Glutamatergic neuron (in vitro differentiated cells): ENCODE measurements at regions not wholly inside any gene's neighbourhood (a gene's known extent, or its start where the extent isn't known, plus 50 kb on each side); places are given as distances from the start of the nearest gene placed in this dataset.

Experiments
- DNase-seq: peaks from one replicate; pipeline ENCODE4 v3.0.0; 2022
- H3K27ac Mint-ChIP-seq: one replicate; pipeline ENCODE4 v1.8.0; 2020; ENCODE audit warnings: mild to moderate bottlenecking, mixed read lengths, inconsistent platforms; ENCODE audit not compliant: unreplicated experiment
- H3K27me3 Mint-ChIP-seq: one replicate; pipeline ENCODE4 v1.8.0; 2020; ENCODE audit warnings: mild to moderate bottlenecking, moderate library complexity, mixed read lengths, inconsistent platforms; ENCODE audit not compliant: unreplicated experiment
- H3K36me3 Mint-ChIP-seq: one replicate; pipeline ENCODE4 v1.8.0; 2020; ENCODE audit warnings: mild to moderate bottlenecking, mixed read lengths, inconsistent platforms; ENCODE audit not compliant: unreplicated experiment
- H3K4me1 Mint-ChIP-seq: one replicate; pipeline ENCODE4 v1.8.0; 2020; ENCODE audit warnings: mild to moderate bottlenecking, low read depth, mixed read lengths, inconsistent platforms; ENCODE audit not compliant: unreplicated experiment
- H3K4me3 Mint-ChIP-seq: one replicate; pipeline ENCODE4 v1.8.0; 2020; ENCODE audit warnings: mild to moderate bottlenecking, mixed read lengths, inconsistent platforms; ENCODE audit not compliant: unreplicated experiment
- H3K9me3 Mint-ChIP-seq: one replicate; pipeline ENCODE4 v1.8.0; 2020; ENCODE audit warnings: mild to moderate bottlenecking, moderate library complexity, mixed read lengths, inconsistent platforms; ENCODE audit not compliant: unreplicated experiment
- TF ChIP-seq, protein P1 (sequence below): fragments of 200-600 bp; sonication (generic); IDR thresholded peaks from one replicate; pipeline ENCODE4 v1.5.0; 2021; ENCODE audit not compliant: partially characterized antibody, unreplicated experiment

DNA sequence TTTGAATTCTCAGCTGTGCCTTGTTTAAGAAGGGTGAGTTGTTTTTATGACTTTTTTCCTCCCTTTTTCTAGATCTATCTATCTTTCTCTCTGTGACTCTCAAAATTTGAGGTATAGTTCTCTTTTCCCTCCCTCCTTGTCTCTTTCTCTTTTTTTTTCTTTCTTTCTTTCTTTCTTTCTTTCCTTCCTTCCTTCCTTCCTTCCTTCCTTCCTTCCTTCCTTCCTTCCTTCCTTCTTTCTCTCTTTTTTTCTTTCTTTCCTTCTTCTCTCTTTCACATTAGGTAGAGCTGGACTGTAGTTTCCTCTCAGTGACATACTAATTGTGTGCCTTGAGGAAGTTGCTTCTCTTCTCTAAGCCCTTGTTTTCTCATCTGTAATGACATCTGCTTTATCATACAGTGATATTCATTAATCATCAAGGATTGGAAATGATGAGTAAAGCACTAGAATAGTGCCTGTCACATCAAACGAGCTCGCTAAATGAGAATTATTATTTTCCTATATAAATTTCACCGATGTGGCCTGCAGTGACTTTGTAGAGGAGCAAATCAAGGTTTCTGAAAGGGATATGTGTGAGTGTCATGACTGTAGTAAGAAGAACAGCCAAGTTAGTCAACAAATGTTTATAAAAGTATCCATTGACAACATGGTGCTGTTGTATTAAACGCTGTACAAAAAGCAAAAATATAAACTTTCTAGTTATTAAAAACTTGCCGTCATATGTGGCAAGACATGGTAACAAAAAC, 78.9 kb upstream of the SLC38A2 start:
- H3K27ac Mint-ChIP-seq, result no peak overlapping the region
- H3K4me1 Mint-ChIP-seq, result no peaks in the 10 kb centered on the region
- no peak for DNase-seq
- no peak overlapping the region for H3K4me3 Mint-ChIP-seq
- TF ChIP-seq, protein P1, sequence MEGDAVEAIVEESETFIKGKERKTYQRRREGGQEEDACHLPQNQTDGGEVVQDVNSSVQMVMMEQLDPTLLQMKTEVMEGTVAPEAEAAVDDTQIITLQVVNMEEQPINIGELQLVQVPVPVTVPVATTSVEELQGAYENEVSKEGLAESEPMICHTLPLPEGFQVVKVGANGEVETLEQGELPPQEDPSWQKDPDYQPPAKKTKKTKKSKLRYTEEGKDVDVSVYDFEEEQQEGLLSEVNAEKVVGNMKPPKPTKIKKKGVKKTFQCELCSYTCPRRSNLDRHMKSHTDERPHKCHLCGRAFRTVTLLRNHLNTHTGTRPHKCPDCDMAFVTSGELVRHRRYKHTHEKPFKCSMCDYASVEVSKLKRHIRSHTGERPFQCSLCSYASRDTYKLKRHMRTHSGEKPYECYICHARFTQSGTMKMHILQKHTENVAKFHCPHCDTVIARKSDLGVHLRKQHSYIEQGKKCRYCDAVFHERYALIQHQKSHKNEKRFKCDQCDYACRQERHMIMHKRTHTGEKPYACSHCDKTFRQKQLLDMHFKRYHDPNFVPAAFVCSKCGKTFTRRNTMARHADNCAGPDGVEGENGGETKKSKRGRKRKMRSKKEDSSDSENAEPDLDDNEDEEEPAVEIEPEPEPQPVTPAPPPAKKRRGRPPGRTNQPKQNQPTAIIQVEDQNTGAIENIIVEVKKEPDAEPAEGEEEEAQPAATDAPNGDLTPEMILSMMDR, result no peak
- peaks cover 2% of the 10 kb centered on the region for H3K27me3 Mint-ChIP-seq
- H3K36me3 Mint-ChIP-seq, result no peaks in the 10 kb centered on the region
- H3K9me3 Mint-ChIP-seq, result peaks cover 2% of the 10 kb centered on the region

DNA sequence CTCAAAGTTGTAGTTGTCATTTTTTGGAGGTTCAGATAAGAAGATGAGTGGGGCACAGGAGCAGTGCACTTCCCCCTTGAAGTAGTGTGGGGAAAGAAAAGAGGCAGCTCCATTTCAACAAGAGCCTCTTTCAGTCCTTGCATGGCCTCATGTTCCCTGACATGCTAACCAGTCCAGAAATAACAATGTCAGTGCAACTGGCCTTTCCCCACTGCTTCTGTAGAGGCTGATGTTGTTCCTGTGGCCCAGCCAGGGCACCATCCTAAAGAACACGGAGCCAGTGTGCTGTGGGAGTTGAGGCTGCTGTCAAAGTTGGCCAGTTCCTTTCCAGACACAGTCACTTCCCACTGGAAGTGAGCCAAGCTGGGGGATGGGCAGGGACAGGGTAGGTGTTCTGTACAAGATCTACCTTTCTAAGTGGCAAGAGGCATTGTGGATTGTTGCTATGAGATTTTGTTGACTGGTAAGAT, 77.7 kb upstream of the SLC38A2 start:
- no peak overlapping the region for H3K27ac Mint-ChIP-seq

DNA sequence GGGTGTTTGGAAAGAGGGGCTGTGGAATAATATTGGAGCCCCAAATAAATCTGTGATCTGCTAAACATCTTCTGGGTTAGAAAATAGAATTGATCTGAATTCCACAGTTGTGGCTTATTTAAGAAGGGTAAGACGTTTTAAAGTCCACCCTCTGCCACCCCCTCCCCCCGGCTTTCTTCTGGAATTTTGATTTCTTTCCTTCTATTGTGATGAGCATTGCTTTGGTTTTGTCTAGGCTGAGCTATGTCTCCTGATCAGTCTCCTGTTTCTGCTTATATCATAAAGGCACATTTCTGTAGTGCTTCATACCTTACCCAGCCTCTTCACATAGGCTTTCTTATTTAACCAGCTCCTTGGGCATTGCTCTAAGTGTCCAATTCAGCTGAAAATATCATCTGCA, 77.3 kb upstream of the SLC38A2 start:
- Mint-ChIP-seq H3K27me3 (peaks cover 2% of the 10 kb centered on the region), H3K27ac (no peak overlapping the region), H3K4me1 (no peaks in the 10 kb centered on the region), H3K9me3 (peaks cover 2% of the 10 kb centered on the region), H3K4me3 (no peak overlapping the region), H3K36me3 (no peaks in the 10 kb centered on the region)
- TF ChIP-seq, protein P1, result no peak
- DNase-seq, result no peak

More for the DNA sequence above, 77.7 kb upstream of the SLC38A2 start:
- no peak for DNase-seq
- no peak overlapping the region for H3K4me3 Mint-ChIP-seq
- H3K9me3 Mint-ChIP-seq, result peaks cover 2% of the 10 kb centered on the region
- H3K36me3 Mint-ChIP-seq, result no peaks in the 10 kb centered on the region
- H3K27me3 Mint-ChIP-seq, result peaks cover 2% of the 10 kb centered on the region
- TF ChIP-seq, protein P1, result no peak
- H3K4me1 Mint-ChIP-seq, result no peaks in the 10 kb centered on the region

DNA sequence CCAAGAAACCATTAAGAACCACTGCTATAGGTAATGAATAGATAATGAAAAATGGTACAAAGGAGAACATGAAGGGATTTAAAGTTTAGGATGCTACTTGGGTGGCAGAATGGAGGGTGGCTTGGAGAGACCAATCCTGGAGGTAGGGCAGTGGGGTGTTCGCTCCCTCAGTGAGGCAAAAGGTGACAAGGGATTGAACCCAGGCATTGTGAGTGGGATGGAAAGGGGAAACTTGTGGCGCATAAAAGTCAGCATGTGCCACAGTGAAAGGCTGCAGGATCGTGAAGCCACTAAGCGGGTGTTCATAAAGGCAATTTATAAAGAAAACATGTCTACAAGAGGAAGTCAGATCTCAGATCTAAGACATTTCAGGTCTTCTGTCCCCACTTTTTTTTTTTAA, 76.7 kb upstream of the SLC38A2 start:
- Mint-ChIP-seq H3K9me3 (peaks cover 2% of the 10 kb centered on the region), H3K27me3 (peaks cover 2% of the 10 kb centered on the region), H3K4me1 (no peaks in the 10 kb centered on the region), H3K27ac (no peak overlapping the region), H3K36me3 (no peaks in the 10 kb centered on the region), H3K4me3 (no peak overlapping the region)
- DNase-seq, result no peak
- TF ChIP-seq, protein P1, result no peak

DNA sequence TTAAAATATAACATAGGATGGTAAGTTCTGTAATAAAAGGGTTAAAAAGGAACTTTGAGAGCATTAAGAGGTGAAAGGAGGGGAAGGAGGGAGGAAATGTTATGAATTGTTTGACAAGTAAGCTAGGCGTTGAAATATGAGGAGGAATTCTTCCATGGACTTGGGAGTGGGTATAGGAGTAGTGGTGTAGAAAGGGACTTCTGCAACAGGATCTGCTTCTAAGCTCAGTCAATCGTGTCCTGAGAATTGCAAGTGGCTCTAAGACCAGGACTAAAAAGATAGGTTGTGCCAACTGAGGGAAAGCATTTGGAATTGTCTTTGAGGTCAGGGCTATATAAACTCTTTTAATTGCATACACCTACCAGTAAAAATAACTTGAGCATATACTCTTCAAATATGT, 74.1 kb upstream of the SLC38A2 start:
- DNase-seq, result no peak
- TF ChIP-seq, protein P1, result no peak
- Mint-ChIP-seq H3K36me3 (no peaks in the 10 kb centered on the region), H3K9me3 (peaks cover 2% of the 10 kb centered on the region), H3K4me1 (peaks cover 3% of the 10 kb centered on the region), H3K4me3 (no peak overlapping the region), H3K27ac (no peak overlapping the region), H3K27me3 (peaks cover 2% of the 10 kb centered on the region)
